ENCODE measurements at regions not wholly inside any gene's neighbourhood (a gene's known extent, or its start where the extent isn't known, plus 50 kb on each side); places are given as distances from the start of the nearest gene placed in this dataset.

GRCh38 chr5:27814286-27814685 is 775.9 kb upstream of the CDH9 start:
- Histone ChIP-seq H4K20me1 (ENCODE audit: control insufficient read depth, insufficient read depth, insufficient read length) (no peaks in the 10 kb centered on the region), H4K91ac (ENCODE audit: insufficient read length, low read depth, low read length) (no peak overlapping the region), H3K4me1 (ENCODE audit: insufficient read depth, low read length) (no peaks in the 10 kb centered on the region), H3K18ac (ENCODE audit: insufficient read length, low read depth, low read length) (no peak overlapping the region), H3K9ac (ENCODE audit: extremely low read depth, insufficient read length, low read length) (no peak overlapping the region), H2BK12ac (ENCODE audit: insufficient read length, low read depth, low read length) (no peak overlapping the region), H3K23ac (ENCODE audit: insufficient read length, low read depth, low read length) (no peak overlapping the region), H2AK5ac (ENCODE audit: insufficient read length, low read length) (no peak overlapping the region), H4K5ac (ENCODE audit: insufficient read length, low read depth, low read length) (no peak overlapping the region), H3K27me3 (ENCODE audit: insufficient read depth, low read length) (no peaks in the 10 kb centered on the region), H2AFZ (ENCODE audit: low read length) (no peak overlapping the region), H2BK20ac (ENCODE audit: low read depth, low read length, poor library complexity, severe bottlenecking) (no peak overlapping the region), H3K4me2 (ENCODE audit: insufficient read depth, insufficient read length, low read length) (no peak overlapping the region), H2BK120ac (ENCODE audit: low read depth, low read length, poor library complexity, severe bottlenecking) (no peak overlapping the region), H3K4ac (ENCODE audit: low read depth, low read length) (no peak overlapping the region), H3K56ac (ENCODE audit: insufficient read length, low read depth, low read length) (no peak overlapping the region), H3K79me2 (ENCODE audit: insufficient read depth, low read length) (no peaks in the 10 kb centered on the region), H3K9me3 (ENCODE audit: control insufficient read depth, low read depth, low read length) (no peaks in the 10 kb centered on the region), H3T11ph (ENCODE audit: low read length) (no peak overlapping the region), H3K23me2 (ENCODE audit: insufficient read length, low read depth, low read length, poor library complexity, severe bottlenecking) (no peaks in the 10 kb centered on the region), H2BK5ac (ENCODE audit: insufficient read length, low read length) (no peak overlapping the region), H3K79me1 (ENCODE audit: insufficient read depth, low read depth, low read length, poor library complexity, severe bottlenecking) (no peaks in the 10 kb centered on the region), H4K8ac (replicated peaks; ENCODE audit: insufficient read length, low read depth, low read length) (no peak overlapping the region), H2BK15ac (ENCODE audit: low read depth, low read length) (no peak overlapping the region), H3K27ac (ENCODE audit: insufficient read length, low read depth, low read length) (no peak overlapping the region), H3K14ac (ENCODE audit: insufficient read depth, low read length) (no peak overlapping the region)
- Mint-ChIP-seq H3K27ac (no peak overlapping the region), H3K27me3 (ENCODE audit: low read depth) (no peaks in the 10 kb centered on the region), H3K4me3 (no peak overlapping the region), H3K9me3 (no peaks in the 10 kb centered on the region), H3K4me1 (no peaks in the 10 kb centered on the region), H3K36me3 (ENCODE audit: insufficient read depth in 1 of 3, low read depth in 3 of 3) (no peaks in the 10 kb centered on the region)
- no peak for TF ChIP-seq CTCF (conservative IDR thresholded peaks at IDR 0.05)
- WGBS (ENCODE audit: extremely low coverage, insufficient read length, low lambda C conversion rate): no CpG with 5 or more reads among the region's 1 CpG
- no peak for DNase-seq

Data from H9 (cell line).